Brain pericyte (primary cell): ENCODE measurements at regions not wholly inside any gene's neighbourhood (a gene's known extent, or its start where the extent isn't known, plus 50 kb on each side); places are given as distances from the start of the nearest gene placed in this dataset.
"Not testable (repeated sequence)": the region's sequence is repeated elsewhere in the genome, so short reads cannot be mapped to it uniquely, and the experiment has no call there.

ENCODE experiments used
- DNase-seq: peaks from one replicate; pipeline ENCODE4 v3.0.0-alpha.2; 2012; ENCODE audit warnings: low read depth, low spot score

- DNase-seq: no peak
Measured at GRCh38 chr3:102682741-102683140, 247.9 kb downstream of the ZPLD1 start.

GRCh38 chr3:102686792-102687191 is 252.0 kb downstream of the ZPLD1 start:
- DNase-seq: no peak

- DNase-seq: no peak
Measured at GRCh38 chr3:102687851-102688555, 253.2 kb downstream of the ZPLD1 start.

GRCh38 chr3:102688556-102688930 is 253.7 kb downstream of the ZPLD1 start:
- DNase-seq: no peak

GRCh38 chr3:102691507-102691906 is 256.7 kb downstream of the ZPLD1 start:
- no peak for DNase-seq

GRCh38 chr3:102699104-102699818 is 264.4 kb downstream of the ZPLD1 start:
- no peak for DNase-seq

GRCh38 chr3:102699819-102700140 is 265.0 kb downstream of the ZPLD1 start:
- DNase-seq: no peak

GRCh38 chr3:102712896-102713295 is 278.1 kb downstream of the ZPLD1 start:
- DNase-seq: no peak

- DNase-seq: no peak
Measured at GRCh38 chr3:102714567-102714966, 279.8 kb downstream of the ZPLD1 start.

GRCh38 chr3:102715030-102715697 is 280.3 kb downstream of the ZPLD1 start:
- no peak for DNase-seq

- DNase-seq: no peak
Measured at GRCh38 chr3:102718651-102719050, 283.8 kb downstream of the ZPLD1 start.

GRCh38 chr3:102722317-102722716 is 287.5 kb downstream of the ZPLD1 start:
- no peak for DNase-seq

- DNase-seq: no peak
Measured at GRCh38 chr3:102727340-102727739, 292.5 kb downstream of the ZPLD1 start.

- DNase-seq: not testable (repeated sequence)
Measured at GRCh38 chr3:102732581-102732980, 297.8 kb downstream of the ZPLD1 start.

- DNase-seq: no peak
Measured at GRCh38 chr3:102733791-102734563, 299.2 kb downstream of the ZPLD1 start.

- DNase-seq: no peak
Measured at GRCh38 chr3:102735311-102735710, 300.5 kb downstream of the ZPLD1 start.

- no peak for DNase-seq
Measured at GRCh38 chr3:102736288-102736974, 301.6 kb downstream of the ZPLD1 start.

GRCh38 chr3:102736975-102737304 is 302.1 kb downstream of the ZPLD1 start:
- no peak for DNase-seq

- DNase-seq: no peak
Measured at GRCh38 chr3:102737353-102737752, 302.5 kb downstream of the ZPLD1 start.

- DNase-seq: no peak
Measured at GRCh38 chr3:102741105-102741504, 306.3 kb downstream of the ZPLD1 start.

- DNase-seq: no peak
Measured at GRCh38 chr3:102741694-102742093, 306.9 kb downstream of the ZPLD1 start.

- no peak for DNase-seq
Measured at GRCh38 chr3:102745881-102746280, 311.1 kb downstream of the ZPLD1 start.
